Thymus (tissue), 11 donors: ENCODE measurements at regions not wholly inside any gene's neighbourhood (a gene's known extent, or its start where the extent isn't known, plus 50 kb on each side); places are given as distances from the start of the nearest gene placed in this dataset.
A peak's percentile ranks its signal among the peaks of the same experiment; 100 is the strongest.

Experiments used
- DNase-seq, 9 donors: peaks; one replicate each; pipeline ENCODE4 v3.0.0-alpha.2; 2013; ENCODE audit warnings: low spot score in 9 of 9, low read depth in 6 of 9, missing footprints in 1 of 9
- H3K27ac ChIP-seq, 2 donors: one replicate each; pipeline ENCODE4 v1.5.1; 2013; ENCODE audit warnings: control low read depth in 1 of 2, low read depth in 1 of 2, low read length in 1 of 2, mild to moderate bottlenecking in 1 of 2, moderate library complexity in 1 of 2
- H3K27me3 ChIP-seq, 2 donors: one replicate each; pipeline ENCODE4 v1.5.1; 2013; ENCODE audit warnings: low read length in 1 of 2; ENCODE audit not compliant: control insufficient read depth in 2 of 2, insufficient read depth in 1 of 2
- H3K36me3 ChIP-seq, 2 donors: one replicate each; pipeline ENCODE4 v1.5.1; 2013; ENCODE audit warnings: low read length in 1 of 2, mild to moderate bottlenecking in 1 of 2, moderate library complexity in 1 of 2; ENCODE audit not compliant: control insufficient read depth in 2 of 2, insufficient read depth in 2 of 2
- H3K4me1 ChIP-seq, 2 donors: one replicate each; pipeline ENCODE4 v1.5.1; 2013; ENCODE audit warnings: low read length in 2 of 2; ENCODE audit not compliant: control insufficient read depth in 2 of 2, insufficient read depth in 2 of 2
- H3K4me3 ChIP-seq, 2 donors: one replicate each; pipeline ENCODE4 v1.5.1; 2013; ENCODE audit warnings: low read length in 2 of 2, control low read depth in 1 of 2, mild to moderate bottlenecking in 1 of 2
- H3K9me3 ChIP-seq, 2 donors: one replicate each; pipeline ENCODE4 v1.5.1; 2013; ENCODE audit warnings: low read length in 1 of 2, mild to moderate bottlenecking in 1 of 2; ENCODE audit not compliant: control insufficient read depth in 2 of 2, insufficient read depth in 1 of 2
- WGBS: extraction: QIAGEN DNeasy Blood & Tissue Kit; methylation state at CpG from one replicate; pipeline ENCODE4 v1.1.7; 2013; 5-methylcytosine and 5-hydroxymethylcytosine counted together
- donor health status: healthy.

DNA sequence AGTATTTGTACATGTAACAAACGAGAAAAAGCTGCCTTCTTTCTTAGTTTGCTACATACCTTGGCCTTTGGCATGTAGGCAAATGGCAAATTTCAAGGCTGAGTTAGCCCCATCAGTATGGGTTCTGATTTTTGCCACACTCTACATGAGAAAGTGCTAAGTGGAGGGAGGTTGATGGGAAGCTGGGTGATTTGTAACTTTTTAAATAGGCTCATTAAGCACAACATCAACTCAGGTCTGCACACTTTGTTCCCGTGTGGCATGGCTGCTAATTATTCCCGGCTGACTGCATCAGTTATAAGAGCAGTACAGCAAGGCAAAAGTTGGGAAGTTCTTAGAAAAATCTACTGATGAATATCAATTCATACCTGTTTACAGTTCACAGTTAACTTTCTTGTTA lies 172.8 kb upstream of the MAP3K7 start:
- H3K4me1 ChIP-seq: no peaks in the 10 kb centered on the region
- no peak overlapping the region for H3K27ac ChIP-seq
- H3K9me3 ChIP-seq: no peaks in the 10 kb centered on the region
- no peak for DNase-seq
- H3K27me3 ChIP-seq: no peaks in the 10 kb centered on the region
- 79% methylated on average over 3 of the region's 3 CpGs for WGBS
- no peaks in the 10 kb centered on the region for H3K36me3 ChIP-seq
- no peak overlapping the region for H3K4me3 ChIP-seq

GRCh38 chr6:90758741-90759140 lies 171.9 kb upstream of the MAP3K7 start:
- H3K27me3 ChIP-seq: no peaks in the 10 kb centered on the region
- 91% methylated on average over 3 of the region's 3 CpGs for WGBS

GRCh38 chr6:90753820-90754643 lies 167.2 kb upstream of the MAP3K7 start:
- no peaks in the 10 kb centered on the region for H3K9me3 ChIP-seq
- DNase-seq: no peak
- H3K27ac ChIP-seq: peak overlapping the region in 1 of 2 donors; percentile 25
- no peaks in the 10 kb centered on the region for H3K27me3 ChIP-seq
- no peaks in the 10 kb centered on the region for H3K36me3 ChIP-seq
- no peak overlapping the region for H3K4me3 ChIP-seq
- H3K4me1 ChIP-seq: no peaks in the 10 kb centered on the region
- WGBS: 88% methylated on average over 8 of the region's 8 CpGs

More at GRCh38 chr6:90758741-90759140, 171.9 kb upstream of the MAP3K7 start:
- Histone ChIP-seq H3K27ac (no peak overlapping the region), H3K4me1 (no peaks in the 10 kb centered on the region), H3K9me3 (no peaks in the 10 kb centered on the region), H3K36me3 (no peaks in the 10 kb centered on the region), H3K4me3 (no peak overlapping the region)
- no peak for DNase-seq

GRCh38 chr6:90739802-90740201 lies 152.9 kb upstream of the MAP3K7 start:
- no peak overlapping the region for H3K4me3 ChIP-seq
- H3K9me3 ChIP-seq: no peaks in the 10 kb centered on the region
- 61% methylated on average over 4 of the region's 4 CpGs for WGBS

GRCh38 chr6:90739339-90739738 lies 152.5 kb upstream of the MAP3K7 start:
- Histone ChIP-seq H3K4me3 (no peak overlapping the region), H3K9me3 (no peaks in the 10 kb centered on the region), H3K27me3 (no peaks in the 10 kb centered on the region), H3K27ac (no peak overlapping the region), H3K4me1 (no peaks in the 10 kb centered on the region), H3K36me3 (no peaks in the 10 kb centered on the region)
- DNase-seq: no peak
- 94% methylated on average over 7 of the region's 7 CpGs for WGBS

More at GRCh38 chr6:90739802-90740201, 152.9 kb upstream of the MAP3K7 start:
- Histone ChIP-seq H3K4me1 (no peaks in the 10 kb centered on the region), H3K27ac (no peak overlapping the region), H3K36me3 (no peaks in the 10 kb centered on the region), H3K27me3 (no peaks in the 10 kb centered on the region)
- DNase-seq: no peak

DNA sequence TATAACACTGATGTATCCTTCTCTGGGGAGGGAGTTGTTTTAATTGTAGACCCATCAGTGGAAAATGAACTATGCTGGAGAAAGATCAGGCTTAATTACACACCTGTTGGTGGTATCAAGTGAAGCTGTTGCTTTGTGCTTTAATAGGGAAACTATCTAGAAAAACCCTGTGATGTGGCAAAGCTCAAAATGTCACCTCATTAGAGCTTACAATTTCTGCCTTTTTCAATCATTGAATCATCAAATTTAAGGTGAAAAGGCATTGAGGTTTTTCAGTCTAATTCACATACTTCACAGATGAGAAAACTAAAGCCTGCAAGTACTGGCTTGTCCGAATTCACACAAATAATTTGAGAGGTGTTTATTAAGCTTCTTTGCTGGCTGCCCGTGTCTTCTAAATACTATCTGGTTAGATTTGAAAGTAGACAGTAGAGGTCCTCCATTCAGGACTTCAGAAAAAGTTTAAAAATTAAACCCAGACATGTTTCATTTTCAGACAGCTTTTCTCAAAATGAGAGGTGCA lies 143.3 kb upstream of the MAP3K7 start:
- no peaks in the 10 kb centered on the region for H3K27me3 ChIP-seq
- 93% methylated on average over 2 of the region's 2 CpGs for WGBS

GRCh38 chr6:90729057-90729456 lies 142.2 kb upstream of the MAP3K7 start:
- no peak overlapping the region for H3K27ac ChIP-seq
- WGBS: 90% methylated on average over 2 of the region's 2 CpGs
- no peaks in the 10 kb centered on the region for H3K9me3 ChIP-seq
- H3K4me1 ChIP-seq: no peaks in the 10 kb centered on the region
- no peak overlapping the region for H3K4me3 ChIP-seq
- no peaks in the 10 kb centered on the region for H3K36me3 ChIP-seq
- no peaks in the 10 kb centered on the region for H3K27me3 ChIP-seq
- DNase-seq: peak in 1 of 9 donors; percentile 18

More for the DNA sequence above, 143.3 kb upstream of the MAP3K7 start:
- Histone ChIP-seq H3K4me1 (no peaks in the 10 kb centered on the region), H3K4me3 (no peak overlapping the region), H3K27ac (no peak overlapping the region), H3K9me3 (no peaks in the 10 kb centered on the region), H3K36me3 (no peaks in the 10 kb centered on the region)
- no peak for DNase-seq

DNA sequence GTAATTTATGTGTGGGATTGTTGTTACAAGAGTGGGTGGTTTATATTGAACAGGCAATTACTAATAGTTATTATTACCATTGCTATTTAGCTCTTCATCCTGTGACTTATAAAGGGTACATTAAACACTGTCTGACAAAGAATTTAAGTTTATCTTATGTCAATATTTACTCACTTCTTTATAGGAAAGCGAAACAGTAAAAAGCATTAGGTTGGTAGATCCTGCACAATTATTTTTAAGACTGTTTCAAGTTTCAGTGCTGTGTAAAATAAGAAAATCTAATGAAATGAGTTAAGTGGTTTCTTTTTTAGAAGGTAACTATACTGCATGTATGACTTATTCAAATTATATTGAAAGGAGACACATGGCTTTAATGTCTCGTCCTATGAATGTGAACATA lies 135.8 kb upstream of the MAP3K7 start:
- H3K27me3 ChIP-seq: no peaks in the 10 kb centered on the region
- no peaks in the 10 kb centered on the region for H3K36me3 ChIP-seq
- no peak overlapping the region for H3K4me3 ChIP-seq
- 95% methylated on average over 2 of the region's 2 CpGs for WGBS
- no peaks in the 10 kb centered on the region for H3K4me1 ChIP-seq
- no peak for DNase-seq
- no peak overlapping the region for H3K27ac ChIP-seq
- H3K9me3 ChIP-seq: no peaks in the 10 kb centered on the region

DNA sequence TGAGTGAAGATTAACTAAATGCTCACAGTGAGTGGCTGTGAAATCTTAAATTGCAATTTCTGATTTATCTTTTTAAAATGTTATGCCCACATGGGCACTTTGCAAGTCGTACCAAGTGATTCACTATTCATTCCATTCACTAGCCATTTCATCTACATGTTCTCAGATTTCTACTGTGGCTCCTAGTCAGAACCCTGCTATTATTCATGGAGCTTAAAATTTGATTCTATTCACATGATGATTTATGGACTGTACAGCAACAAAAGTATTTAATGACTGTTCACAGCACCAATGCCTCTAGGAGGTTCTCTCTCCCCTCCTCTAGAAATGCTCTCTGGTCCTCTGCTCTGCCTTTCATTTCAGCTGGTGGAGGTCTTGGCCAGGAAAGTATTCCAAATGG lies 133.5 kb upstream of the MAP3K7 start:
- Histone ChIP-seq H3K27me3 (no peaks in the 10 kb centered on the region), H3K27ac (no peak overlapping the region), H3K4me1 (no peaks in the 10 kb centered on the region), H3K36me3 (no peaks in the 10 kb centered on the region), H3K9me3 (no peaks in the 10 kb centered on the region), H3K4me3 (no peak overlapping the region)
- WGBS: 94% methylated on average over 1 of the region's 1 CpG
- no peak for DNase-seq
